Activated T-cell treated with anti-CD3 and anti-CD28 coated beads for 48 hours (primary cell): ENCODE measurements at regions not wholly inside any gene's neighbourhood (a gene's known extent, or its start where the extent isn't known, plus 50 kb on each side); places are given as distances from the start of the nearest gene placed in this dataset.
"Not testable (repeated sequence)": the region's sequence is repeated elsewhere in the genome, so short reads cannot be mapped to it uniquely, and the experiment has no call there.

Experiments used
- DNase-seq: peaks from one replicate; pipeline ENCODE4 v3.0.0-alpha.2; 2020; ENCODE audit warnings: low read depth

DNA sequence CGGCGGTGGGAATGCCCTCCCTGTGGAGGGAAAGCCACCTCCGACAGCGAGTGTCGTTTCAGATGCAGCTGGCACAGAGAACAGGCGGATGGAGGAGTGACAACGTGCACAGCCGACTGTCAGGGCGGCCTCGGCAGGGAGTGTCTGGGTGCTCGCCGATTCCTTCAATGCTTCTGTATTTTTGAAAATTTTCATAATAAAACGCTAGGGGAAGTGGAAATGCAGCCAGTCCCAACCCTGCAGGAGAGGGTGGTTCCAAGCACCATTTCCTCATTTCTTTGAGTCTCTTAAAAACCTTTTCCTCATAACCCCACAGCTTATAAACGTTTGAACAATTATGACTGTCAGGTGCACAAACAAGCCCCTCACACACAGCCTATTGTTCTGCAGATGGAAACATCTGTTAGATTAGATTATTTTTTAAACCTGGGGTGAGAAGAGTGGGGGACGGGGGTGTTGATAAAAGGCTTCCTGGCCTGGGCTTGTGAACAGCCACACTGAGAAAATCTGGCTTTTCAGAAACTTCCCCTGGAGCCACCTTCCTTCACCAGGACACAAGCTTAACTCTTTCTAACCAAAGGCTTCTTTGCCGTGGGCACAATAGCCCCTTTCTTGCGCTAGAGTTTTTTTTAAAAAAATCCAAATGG lies 228.9 kb downstream of the ANKRD60 start:
- no peak for DNase-seq

DNA sequence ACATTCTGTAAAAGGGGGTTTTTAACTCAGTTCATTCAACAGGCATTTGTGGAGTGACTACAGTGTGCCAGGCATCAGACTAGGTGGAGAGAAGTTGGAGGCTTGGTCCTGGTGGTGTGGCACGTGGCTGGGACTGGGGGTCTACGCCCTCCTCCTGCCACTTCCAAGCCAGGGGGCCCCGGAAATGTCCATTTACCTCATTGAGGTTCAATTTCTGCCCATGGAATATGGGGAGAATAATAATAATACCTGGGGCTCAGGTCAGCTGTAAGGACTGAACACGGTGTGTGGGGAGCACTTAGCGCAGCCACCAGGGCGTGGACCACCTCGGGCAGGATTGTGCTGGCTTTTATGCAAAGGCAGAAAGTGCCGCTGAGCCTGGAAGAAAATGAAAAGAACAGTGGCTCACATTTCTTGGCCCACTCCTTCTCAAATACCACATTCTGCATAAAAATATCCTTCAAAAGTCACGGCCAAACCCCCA lies 229.4 kb downstream of the ANKRD60 start:
- no peak for DNase-seq

DNA sequence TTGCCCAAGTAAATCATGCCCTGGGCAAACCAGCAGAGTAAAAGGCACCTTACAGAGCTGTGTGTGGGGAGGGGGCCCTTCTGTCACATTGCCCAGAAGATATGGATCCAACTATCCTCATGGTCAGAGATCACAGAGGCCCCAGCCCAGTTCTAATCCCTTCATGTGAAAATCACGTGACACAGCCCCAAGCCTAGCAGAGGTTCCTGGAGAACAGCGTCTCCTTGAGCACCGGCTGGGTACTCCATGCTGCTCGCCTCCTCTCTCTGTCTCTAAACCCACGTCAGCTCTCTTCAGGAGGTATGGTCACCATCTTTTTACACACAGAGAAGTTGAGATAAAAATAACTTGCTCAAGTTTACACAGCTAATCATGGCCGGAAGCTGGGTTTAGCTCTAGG lies 230.2 kb downstream of the ANKRD60 start:
- no peak for DNase-seq

DNA sequence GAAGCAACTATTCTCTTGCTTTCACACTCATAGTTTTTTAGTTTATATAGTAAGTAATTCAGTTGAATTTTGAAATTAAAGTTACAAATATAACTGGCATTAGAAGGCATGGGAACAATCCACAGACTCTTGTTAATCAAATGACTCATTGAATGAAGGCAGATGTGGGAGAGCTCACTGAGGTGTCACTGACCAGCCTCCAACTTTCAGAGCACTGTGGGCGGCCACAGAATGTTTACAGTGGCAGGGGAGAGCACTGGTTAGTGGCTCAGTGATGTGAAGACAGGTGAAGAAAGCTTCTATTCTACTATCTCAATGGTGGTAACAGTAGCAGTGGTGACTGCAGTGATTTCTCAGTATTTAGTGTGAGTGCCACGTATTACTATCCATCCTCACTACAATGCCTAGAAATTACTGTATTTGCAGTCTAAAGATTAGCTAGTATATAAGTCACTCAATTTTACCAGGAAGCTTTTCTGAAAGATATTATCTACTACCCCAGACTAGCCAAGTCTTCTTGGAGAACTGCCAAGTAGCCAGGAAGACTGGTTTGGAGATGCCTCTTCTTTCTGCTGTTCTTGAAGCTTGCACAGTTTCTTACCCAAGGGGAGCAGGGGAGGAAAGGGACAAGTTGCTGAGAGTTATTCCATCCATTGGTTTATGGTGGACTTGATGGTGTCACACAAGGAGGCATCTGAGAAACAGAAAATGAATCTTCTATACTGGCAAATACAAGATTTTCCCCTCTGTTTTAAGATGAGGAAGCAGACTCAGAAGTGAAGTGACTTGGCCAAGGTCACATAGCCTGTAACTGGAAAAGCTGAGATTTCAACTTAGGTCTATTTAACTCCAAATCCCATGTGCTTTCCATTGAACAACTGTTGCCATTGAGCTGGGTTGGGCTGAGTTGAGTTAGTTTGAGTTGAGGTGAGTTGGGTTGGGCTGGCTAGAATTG lies 231.2 kb downstream of the ANKRD60 start:
- no peak for DNase-seq

GRCh38 chr20:57996465-57996864 lies 232.0 kb downstream of the ANKRD60 start:
- no peak for DNase-seq

- no peak for DNase-seq
These were observed 233.0 kb downstream of the ANKRD60 start for GRCh38 chr20:57995381-57995977.

- DNase-seq = no peak
These were observed 234.6 kb downstream of the ANKRD60 start for GRCh38 chr20:57993716-57994431.

DNA sequence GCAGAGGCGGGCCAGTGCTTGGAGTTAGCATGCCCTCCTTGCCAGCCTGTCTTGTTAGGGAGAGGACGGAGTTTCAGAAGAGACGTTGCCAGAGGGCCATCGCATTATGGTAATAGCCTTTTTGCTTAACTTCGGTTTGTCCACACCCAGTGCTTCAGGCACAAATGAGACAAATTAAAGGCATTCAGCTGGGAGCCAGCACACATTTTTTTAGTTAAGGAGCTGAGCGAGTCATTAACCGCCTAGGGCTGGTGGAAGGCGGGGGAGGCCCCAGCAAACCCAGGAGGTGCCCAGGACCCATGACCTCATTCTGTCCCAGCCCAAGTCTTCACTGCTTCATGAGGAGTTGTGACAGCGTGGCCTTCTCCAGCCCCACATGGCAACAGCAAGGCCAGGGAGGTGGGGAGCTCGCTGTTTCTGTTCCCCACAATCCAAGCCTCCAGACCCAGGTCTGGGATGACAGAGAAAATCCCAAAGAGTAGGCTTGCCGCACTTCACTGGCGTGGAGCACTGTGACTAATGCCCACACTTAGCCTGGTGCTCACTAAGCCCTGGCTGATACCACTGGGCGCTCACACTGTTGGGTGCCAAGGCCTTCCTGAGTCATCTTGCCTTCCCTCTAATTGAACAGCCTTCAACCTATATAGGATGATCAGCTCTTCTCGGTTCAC lies 237.1 kb downstream of the ANKRD60 start:
- peak; percentile 11 for DNase-seq

- no peak for DNase-seq
These were observed 238.0 kb downstream of the ANKRD60 start for GRCh38 chr20:57990396-57990987.

DNA sequence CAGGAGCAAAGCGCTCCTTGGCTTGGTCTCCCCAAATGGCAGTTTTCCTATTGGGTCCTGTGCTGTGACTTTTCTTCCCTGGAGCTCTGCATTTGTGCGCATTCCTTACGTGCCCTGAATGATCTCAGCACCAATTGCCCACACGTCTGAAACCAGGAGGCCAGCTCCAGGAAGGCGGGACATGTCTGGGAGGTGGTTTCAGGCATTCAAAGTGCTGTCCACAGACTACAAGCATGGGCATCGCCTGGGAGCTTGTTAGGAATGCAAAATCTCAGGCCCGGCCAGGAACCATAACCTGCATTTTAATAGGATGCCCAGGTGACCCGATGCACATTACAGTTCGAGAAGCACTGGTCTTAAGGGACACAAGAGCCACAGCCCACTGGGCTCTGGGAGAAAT lies 239.6 kb downstream of the ANKRD60 start:
- no peak for DNase-seq

- no peak for DNase-seq
These were observed 240.0 kb downstream of the ANKRD60 start for GRCh38 chr20:57988422-57988821.

GRCh38 chr20:57987659-57988058 lies 240.8 kb downstream of the ANKRD60 start:
- DNase-seq = no peak

DNA sequence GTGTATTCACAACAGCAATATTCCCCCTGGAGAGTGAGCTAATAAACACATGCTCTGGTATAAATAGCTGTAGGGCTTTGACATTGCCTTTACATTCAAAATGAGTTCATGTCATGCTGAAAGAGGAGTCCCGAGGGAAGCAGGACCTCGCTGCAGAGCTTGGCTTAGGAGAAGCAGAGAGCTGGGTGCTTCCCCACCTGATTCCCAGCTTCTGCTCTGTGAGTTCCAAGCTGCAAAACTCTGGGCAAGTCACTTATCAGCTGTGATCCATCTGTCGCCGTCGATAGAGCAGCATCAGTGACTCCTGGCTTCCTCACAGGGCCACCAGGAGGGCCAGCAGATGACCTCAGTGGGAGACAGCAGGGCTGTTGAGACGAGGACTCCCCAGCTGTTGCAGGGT lies 241.8 kb downstream of the ANKRD60 start:
- no peak for DNase-seq

DNA sequence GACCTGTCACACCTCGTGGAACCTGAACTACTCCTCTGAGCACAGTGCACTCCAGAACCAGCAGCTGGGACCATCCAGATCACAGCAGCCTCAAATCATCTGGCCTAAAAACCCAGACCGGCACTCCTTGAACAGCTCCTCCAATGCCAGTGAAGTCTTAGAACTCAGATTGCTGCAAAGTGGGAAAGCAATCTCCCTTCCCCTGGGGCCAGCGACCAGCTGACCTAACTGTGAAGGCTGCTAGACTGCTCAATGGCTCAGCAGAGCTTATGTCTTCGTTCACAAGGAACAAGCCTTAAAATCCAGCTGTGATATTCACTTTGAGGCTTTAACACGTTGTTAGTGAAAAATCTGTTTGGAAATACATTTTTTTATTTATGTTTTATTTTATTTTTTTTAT lies 243.2 kb downstream of the ANKRD60 start:
- no peak for DNase-seq

DNA sequence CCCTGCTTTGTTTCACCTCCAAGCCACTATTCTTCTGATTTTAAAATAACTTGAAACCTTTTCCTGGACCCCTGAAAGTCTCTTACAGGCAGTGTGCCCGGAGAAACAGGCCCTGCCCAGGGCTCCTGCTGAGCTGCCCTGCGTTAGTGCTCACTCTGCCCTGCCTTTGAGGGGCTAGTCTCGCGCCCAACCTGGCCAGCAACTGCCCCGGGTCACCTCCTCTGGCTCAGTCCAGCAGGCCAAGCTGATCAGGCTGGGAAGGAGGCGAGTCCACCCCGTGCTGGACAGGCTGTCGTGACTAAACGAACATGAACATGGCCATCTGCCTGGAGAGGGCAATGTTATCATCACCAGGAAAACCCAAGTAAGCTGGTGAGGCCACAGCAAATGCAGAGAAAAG lies 245.4 kb downstream of the ANKRD60 start:
- DNase-seq = no peak

DNA sequence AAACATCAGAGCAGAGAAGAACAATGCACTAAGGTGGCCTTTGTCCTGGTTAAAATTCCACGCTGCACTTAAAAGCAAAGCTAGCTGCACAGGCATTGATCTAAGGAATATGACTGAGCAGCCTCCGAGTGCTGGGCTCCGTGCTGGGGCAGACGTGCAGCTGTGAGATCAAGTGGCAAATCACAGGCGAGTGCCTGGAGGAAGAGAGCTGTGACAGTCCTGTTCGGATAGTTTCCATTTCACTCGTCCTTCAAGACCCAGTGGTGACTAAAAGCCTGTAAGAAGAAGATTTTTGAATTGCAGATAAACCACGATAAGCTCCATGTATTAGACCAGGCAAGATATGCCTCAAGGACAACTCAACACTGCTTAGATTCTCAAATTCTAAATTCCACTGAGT lies 247.9 kb downstream of the ANKRD60 start:
- DNase-seq = no peak

DNA sequence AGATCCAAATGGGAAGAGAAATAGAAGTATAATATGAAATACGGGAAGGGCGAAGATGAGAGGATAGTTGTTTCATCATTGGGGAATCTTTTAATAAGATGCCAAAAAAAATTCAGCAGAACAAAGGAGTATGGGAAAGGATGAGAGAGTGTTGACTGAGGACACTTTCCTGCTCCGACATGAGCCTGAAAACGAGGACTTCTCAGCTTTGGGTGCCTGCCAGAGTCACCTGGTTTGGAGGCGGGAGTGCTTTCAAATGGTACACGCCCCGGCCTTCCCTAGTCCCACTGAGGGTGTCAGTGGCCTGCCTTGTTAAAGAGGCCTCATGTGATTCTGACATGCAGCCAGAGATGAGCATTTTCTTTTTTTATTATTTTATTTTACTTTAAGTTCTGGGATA lies 250.9 kb downstream of the ANKRD60 start:
- no peak for DNase-seq

DNA sequence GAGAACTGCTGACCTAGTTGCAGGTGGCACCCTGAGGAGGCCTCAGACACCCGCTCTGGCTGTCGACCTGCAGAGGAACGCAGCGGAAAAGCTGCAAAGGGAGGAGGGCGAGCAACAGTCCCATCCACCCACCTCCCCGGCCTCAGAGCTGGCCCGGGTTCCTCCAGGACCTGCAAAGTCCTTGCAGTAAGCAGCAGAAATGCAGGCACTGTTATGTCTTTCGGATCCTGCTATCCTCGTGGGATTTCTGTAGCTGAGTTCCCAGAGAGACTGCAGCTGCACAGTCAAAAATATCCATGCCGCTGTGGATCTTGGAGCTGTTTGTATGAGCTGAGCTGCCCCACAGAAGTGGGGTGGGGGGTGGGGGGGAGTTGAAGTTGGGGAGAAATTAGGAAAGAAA lies 251.3 kb downstream of the ANKRD60 start:
- no peak for DNase-seq

DNA sequence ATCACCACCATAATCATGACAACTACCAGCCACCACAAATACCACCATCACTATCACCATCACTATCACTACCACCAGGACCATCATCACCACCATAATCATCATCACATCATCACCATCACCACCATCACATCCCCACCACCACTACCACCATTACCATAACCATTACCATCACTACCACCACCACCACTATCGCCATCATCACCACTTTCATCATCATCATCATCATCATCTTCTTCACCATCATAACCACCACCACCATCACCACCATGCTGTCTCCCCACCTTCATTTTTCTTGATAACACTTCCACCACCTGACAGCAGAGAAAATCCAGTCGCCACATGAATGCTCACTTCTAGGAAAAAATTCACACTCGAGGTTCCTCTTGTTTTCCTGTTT lies 253.6 kb downstream of the ANKRD60 start:
- no peak for DNase-seq

- DNase-seq = no peak
These were observed 254.6 kb downstream of the ANKRD60 start for GRCh38 chr20:57973886-57974285.

GRCh38 chr20:57971583-57971982 lies 256.9 kb downstream of the ANKRD60 start:
- DNase-seq = not testable (repeated sequence)
